Esophagus muscularis mucosa (tissue), 3 donors: ENCODE measurements at regions not wholly inside any gene's neighbourhood (a gene's known extent, or its start where the extent isn't known, plus 50 kb on each side); places are given as distances from the start of the nearest gene placed in this dataset.

Experiments
- POLR2A ChIP-seq: fragments of 450-650 bp; IDR thresholded peaks from one replicate; pipeline ENCODE4 v1.6.1; 2017; ENCODE audit warnings: antibody characterized with exemption, moderate library complexity, mild to moderate bottlenecking, low read depth
- POLR2AphosphoS5 ChIP-seq, 2 donors: sonication (generic); formaldehyde crosslinking; IDR thresholded peaks; one replicate each; pipeline ENCODE4 v1.6.1; 2017; ENCODE audit warnings: antibody characterized with exemption in 2 of 2
- TF ChIP-seq, protein P1 (sequence below), 3 experiments: fragments of 200-600 bp in 2 of 3; fragments of 450-650 bp in 1 of 3; sonication (generic) in 2 of 3; IDR thresholded peaks; one replicate each; pipeline ENCODE4 v1.5.1; 2017 to 2019; ENCODE audit warnings: antibody characterized with exemption in 3 of 3, mild to moderate bottlenecking in 2 of 3, moderate library complexity in 1 of 3

DNA sequence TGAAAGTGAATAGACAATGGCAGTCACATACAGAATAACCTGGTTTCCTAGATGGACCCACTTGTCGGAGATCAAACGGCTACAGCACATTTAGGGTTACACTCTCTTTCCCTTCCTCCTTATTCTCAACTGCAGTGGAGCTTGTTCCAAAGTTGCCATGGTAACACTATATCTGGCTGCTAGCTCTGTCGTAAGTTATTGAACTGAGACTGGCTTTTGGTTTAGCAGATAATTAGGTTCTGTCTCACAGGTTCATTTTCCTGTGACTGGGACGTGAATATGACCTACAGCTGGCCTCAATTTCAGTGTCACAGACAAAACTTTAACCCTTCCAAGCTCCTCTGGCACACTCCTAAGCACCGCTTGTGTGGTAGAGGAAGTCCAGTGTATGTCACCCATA is 875.8 kb downstream of the USP25 start:
- TF ChIP-seq, protein P1, sequence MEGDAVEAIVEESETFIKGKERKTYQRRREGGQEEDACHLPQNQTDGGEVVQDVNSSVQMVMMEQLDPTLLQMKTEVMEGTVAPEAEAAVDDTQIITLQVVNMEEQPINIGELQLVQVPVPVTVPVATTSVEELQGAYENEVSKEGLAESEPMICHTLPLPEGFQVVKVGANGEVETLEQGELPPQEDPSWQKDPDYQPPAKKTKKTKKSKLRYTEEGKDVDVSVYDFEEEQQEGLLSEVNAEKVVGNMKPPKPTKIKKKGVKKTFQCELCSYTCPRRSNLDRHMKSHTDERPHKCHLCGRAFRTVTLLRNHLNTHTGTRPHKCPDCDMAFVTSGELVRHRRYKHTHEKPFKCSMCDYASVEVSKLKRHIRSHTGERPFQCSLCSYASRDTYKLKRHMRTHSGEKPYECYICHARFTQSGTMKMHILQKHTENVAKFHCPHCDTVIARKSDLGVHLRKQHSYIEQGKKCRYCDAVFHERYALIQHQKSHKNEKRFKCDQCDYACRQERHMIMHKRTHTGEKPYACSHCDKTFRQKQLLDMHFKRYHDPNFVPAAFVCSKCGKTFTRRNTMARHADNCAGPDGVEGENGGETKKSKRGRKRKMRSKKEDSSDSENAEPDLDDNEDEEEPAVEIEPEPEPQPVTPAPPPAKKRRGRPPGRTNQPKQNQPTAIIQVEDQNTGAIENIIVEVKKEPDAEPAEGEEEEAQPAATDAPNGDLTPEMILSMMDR (IDR thresholded peaks at IDR 0.05): no peak
- TF ChIP-seq POLR2AphosphoS5 (IDR thresholded peaks at IDR 0.05): no peak
- no peak for TF ChIP-seq POLR2A
